HepG2 (cell line): ENCODE measurements at regions not wholly inside any gene's neighbourhood (a gene's known extent, or its start where the extent isn't known, plus 50 kb on each side); places are given as distances from the start of the nearest gene placed in this dataset.

Experiments used
- ATAC-seq: fragments of 200-7000 bp; cut with Tn5 transposase; 3 replicates; pipeline ENCODE4 v1.9.1; 2020; ENCODE audit warnings: mild to moderate bottlenecking, moderate library complexity
- BruUV-seq: library from RNA; stranded (reverse); fragments of 400-500 nt; replicated peaks from 2 replicates; lab custom pipeline; 2021; lab: Mats Ljungman, UMichigan
- CTCF ChIA-PET: fragments of 300-600 bp; formaldehyde crosslinking; extraction: SDS; loops from one replicate; lab custom pipeline; 2021; ENCODE audit warnings: low total read pairs, inconsistent platforms, low intra/inter-chr PET ratio; lab: Yijun Ruan, JAX
- POLR2A ChIA-PET: fragments of 350-600 bp; sonication (Branson Sonifier 250); formaldehyde crosslinking; loops from one replicate; lab custom pipeline; 2020; ENCODE audit warnings: antibody characterized with exemption, inconsistent platforms; lab: Yijun Ruan, JAX
- DNase-seq: peaks from one replicate; pipeline ENCODE4 v3.0.0-alpha.2; 2015; ENCODE audit warnings: low spot score
- FAIRE-seq: peaks from 3 replicates; lab custom pipeline; 2011; peaks lifted over from hg19 to GRCh38; lab: Jason Lieb, UNC
- H2AFZ ChIP-seq: one replicate; pipeline ENCODE4 v1.6.1; 2011; ENCODE audit warnings: low read length, inconsistent platforms
- H3K27ac ChIP-seq: fragments of 300-600 bp; 3 replicates; pipeline ENCODE4 v1.8.0; 2011; ENCODE audit warnings: mixed run types, mild to moderate bottlenecking, mixed read lengths, low read length, inconsistent platforms; ENCODE audit not compliant: insufficient read depth; ENCODE audit errors: extremely low read length
- H3K27me3 ChIP-seq, 2 experiments: fragments of 200-600 bp in 1 of 2; 2 replicates in 1 of 2; 3 replicates in 1 of 2; pipeline versions ENCODE4 v1.6.0 to v1.8.0; 2011; ENCODE audit warnings: low read length in 2 of 2, mild to moderate bottlenecking in 2 of 2, moderate library complexity in 2 of 2, inconsistent platforms in 1 of 2; ENCODE audit not compliant: insufficient read depth in 2 of 2, control insufficient read depth in 1 of 2
- H3K36me3 ChIP-seq, 2 experiments: fragments of 200-600 bp in 1 of 2; replicated peaks in 1 of 2; 2 replicates in 1 of 2; 3 replicates in 1 of 2; pipeline versions ENCODE4 v1.5.1 to v1.8.0; 2011; ENCODE audit warnings: low read length in 2 of 2, inconsistent platforms in 1 of 2; ENCODE audit not compliant: insufficient read depth in 2 of 2, control insufficient read depth in 1 of 2
- H3K4me1 ChIP-seq: 2 replicates; pipeline ENCODE4 v1.5.1; 2012; ENCODE audit warnings: low read length, inconsistent platforms; ENCODE audit not compliant: insufficient read depth
- H3K4me2 ChIP-seq: 2 replicates; pipeline ENCODE4 v1.6.0; 2011; ENCODE audit warnings: low read depth, low read length, inconsistent platforms
- H3K4me3 ChIP-seq, 3 experiments: fragments of 200-600 bp in 1 of 3; sonication (generic), shearing (Covaris generic) in 1 of 3; replicated peaks in 1 of 3; 2 replicates each; pipeline ENCODE4 v1.5.1; 2011 to 2016; ENCODE audit warnings: low read length in 3 of 3, inconsistent platforms in 2 of 3, low read depth in 2 of 3, mild to moderate bottlenecking in 2 of 3, control low read depth in 1 of 3, mixed read lengths in 1 of 3; ENCODE audit not compliant: insufficient read depth in 1 of 3
- H3K79me2 ChIP-seq: one replicate; pipeline ENCODE4 v1.6.1; 2011; ENCODE audit warnings: low read length, inconsistent platforms; ENCODE audit not compliant: insufficient read depth
- H3K9ac ChIP-seq: 2 replicates; pipeline ENCODE4 v1.6.0; 2011; ENCODE audit warnings: mild to moderate bottlenecking, low read depth, low read length, inconsistent platforms; ENCODE audit not compliant: insufficient read depth
- H3K9me3 ChIP-seq: 2 replicates; pipeline ENCODE4 v1.5.1; 2012; ENCODE audit warnings: mild to moderate bottlenecking, low read length
- H4K20me1 ChIP-seq: 2 replicates; pipeline ENCODE4 v1.6.0; 2011; ENCODE audit warnings: inconsistent platforms, mild to moderate bottlenecking, low read length, moderate library complexity; ENCODE audit not compliant: insufficient read depth
- ERF ChIP-seq: IDR thresholded peaks from 2 replicates; pipeline ENCODE4 v1.6.1; 2018; ENCODE audit warnings: missing biosample characterization, missing genetic modification reagents
- KDM5A ChIP-seq: fragments of 200-600 bp; sonication (generic); IDR thresholded peaks from 2 replicates; pipeline ENCODE4 v1.7.0; 2018; ENCODE audit warnings: antibody characterized with exemption, mild to moderate bottlenecking, low read length, borderline replicate concordance
- SALL1 ChIP-seq: sonication (generic); formaldehyde crosslinking; IDR thresholded peaks from 2 replicates; pipeline ENCODE4 v1.8.0; 2022; ENCODE audit warnings: mild to moderate bottlenecking, missing genetic modification reagents
- TEAD2 ChIP-seq: sonication (generic); formaldehyde crosslinking; IDR thresholded peaks from 2 replicates; pipeline ENCODE4 v1.9.0; 2021; ENCODE audit warnings: missing genetic modification reagents
- TOE1 ChIP-seq: sonication (generic); formaldehyde crosslinking; IDR thresholded peaks from 2 replicates; pipeline ENCODE4 v1.4.0; 2020; ENCODE audit warnings: mild to moderate bottlenecking, missing genetic modification reagents
- ZC3H13 ChIP-seq: sonication (generic); formaldehyde crosslinking; IDR thresholded peaks from 2 replicates; pipeline ENCODE4 v1.8.1; 2023; ENCODE audit warnings: mild to moderate bottlenecking, missing genetic modification reagents, moderate library complexity
- ZMYM2 ChIP-seq: sonication (generic); formaldehyde crosslinking; IDR thresholded peaks from 2 replicates; pipeline ENCODE4 v1.8.0; 2022; ENCODE audit warnings: mild to moderate bottlenecking, missing genetic modification reagents
- ZNF180 ChIP-seq: sonication (generic); formaldehyde crosslinking; IDR thresholded peaks from 2 replicates; pipeline ENCODE4 v1.4.0; 2020; ENCODE audit warnings: low read depth, missing genetic modification reagents, borderline replicate concordance
- ZNF672 ChIP-seq: sonication (generic); formaldehyde crosslinking; IDR thresholded peaks from 2 replicates; pipeline ENCODE4 v1.8.1; 2022; ENCODE audit warnings: missing genetic modification reagents
- ZNF773 ChIP-seq: sonication (generic); formaldehyde crosslinking; IDR thresholded peaks from 2 replicates; pipeline ENCODE4 v1.4.0; 2020; ENCODE audit warnings: missing genetic modification reagents, borderline replicate concordance
- ZNF790 ChIP-seq: sonication (generic); formaldehyde crosslinking; IDR thresholded peaks from 2 replicates; pipeline ENCODE4 v1.8.0; 2022; ENCODE audit warnings: missing genetic modification reagents, mild to moderate bottlenecking, borderline replicate concordance
- ZNF883 ChIP-seq: sonication (generic); formaldehyde crosslinking; IDR thresholded peaks from 2 replicates; pipeline ENCODE4 v1.5.1; 2020; ENCODE audit warnings: mild to moderate bottlenecking, missing genetic modification reagents; ENCODE audit errors: not compliant biosample characterization
- ZZZ3 ChIP-seq: sonication (generic); formaldehyde crosslinking; IDR thresholded peaks from 2 replicates; pipeline ENCODE4 v1.4.0; 2020; ENCODE audit warnings: missing genetic modification reagents, mild to moderate bottlenecking, borderline replicate concordance
- WGBS: methylation state at CpG from one replicate; pipeline ENCODE4 v1.1.6; 2017; ENCODE audit warnings: low lambda C conversion rate; 5-methylcytosine and 5-hydroxymethylcytosine counted together
- in situ Hi-C: cut with HindIII; loops from 2 replicates; pipeline ENCODE4 v1.10.0; 2017; ENCODE audit warnings: low pct_unique_long_range_greater_than_20kb; ENCODE audit not compliant: extremely low pct_ligation_motif_present
- intact Hi-C: fragments of 100-400 bp; cut with micrococcal nuclease; formaldehyde crosslinking; loops from one replicate; pipeline ENCODE4 v1.10.0; 2022; ENCODE audit not compliant: unreplicated experiment
- TF ChIP-seq, protein P1 (sequence below): sonication (generic); formaldehyde crosslinking; IDR thresholded peaks from 2 replicates; pipeline ENCODE4 v1.8.0; 2022; ENCODE audit warnings: mild to moderate bottlenecking, missing genetic modification reagents, moderate library complexity
- TF ChIP-seq, protein P2 (sequence below): sonication (generic); formaldehyde crosslinking; IDR thresholded peaks from 2 replicates; pipeline ENCODE4 v1.8.1; 2022; ENCODE audit warnings: mild to moderate bottlenecking, missing genetic modification reagents
- TF ChIP-seq, protein P3 (sequence below): sonication (generic); formaldehyde crosslinking; IDR thresholded peaks from 2 replicates; pipeline ENCODE4 v1.5.0; 2020; ENCODE audit warnings: mild to moderate bottlenecking, missing genetic modification reagents
- TF ChIP-seq, protein P4 (sequence below): sonication (generic); formaldehyde crosslinking; IDR thresholded peaks from 2 replicates; pipeline ENCODE4 v1.5.0; 2020; ENCODE audit warnings: missing genetic modification reagents

DNA sequence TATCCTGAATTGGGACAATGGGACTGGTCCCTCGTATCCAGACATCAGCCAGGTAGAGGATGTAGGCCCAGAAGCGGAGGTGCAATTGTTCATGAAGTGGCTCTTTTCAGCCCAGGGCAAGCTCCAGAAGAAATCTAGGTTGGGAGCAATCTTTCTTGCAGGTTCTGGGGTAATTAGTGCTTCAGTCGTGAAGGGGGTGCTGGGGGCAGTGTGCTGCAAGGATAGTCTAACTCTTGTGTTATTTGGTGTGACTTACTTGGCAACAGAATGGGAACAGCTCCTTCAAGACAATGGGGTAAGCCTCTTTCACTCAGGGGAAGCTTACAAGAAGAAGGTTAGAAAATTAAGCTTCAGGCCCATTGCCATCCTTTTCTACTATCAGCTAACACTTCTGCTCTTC lies 273.0 kb downstream of the DIPK2A start:
- DNase-seq, result no peak
- TF ChIP-seq SALL1 (CRISPR knock-in tag) (no peak), ZNF180 (CRISPR knock-in tag) (no peak), TOE1 (no peak), ZNF773 (CRISPR knock-in tag) (no peak), TEAD2 (CRISPR knock-in tag) (no peak), ZC3H13 (CRISPR knock-in tag) (no peak), ZZZ3 (no peak), ZNF790 (CRISPR knock-in tag) (no peak), ZMYM2 (CRISPR knock-in tag) (no peak), KDM5A (no peak), ZNF883 (CRISPR knock-in tag) (no peak), ZNF672 (no peak), ERF (no peak)
- TF ChIP-seq, protein P1, sequence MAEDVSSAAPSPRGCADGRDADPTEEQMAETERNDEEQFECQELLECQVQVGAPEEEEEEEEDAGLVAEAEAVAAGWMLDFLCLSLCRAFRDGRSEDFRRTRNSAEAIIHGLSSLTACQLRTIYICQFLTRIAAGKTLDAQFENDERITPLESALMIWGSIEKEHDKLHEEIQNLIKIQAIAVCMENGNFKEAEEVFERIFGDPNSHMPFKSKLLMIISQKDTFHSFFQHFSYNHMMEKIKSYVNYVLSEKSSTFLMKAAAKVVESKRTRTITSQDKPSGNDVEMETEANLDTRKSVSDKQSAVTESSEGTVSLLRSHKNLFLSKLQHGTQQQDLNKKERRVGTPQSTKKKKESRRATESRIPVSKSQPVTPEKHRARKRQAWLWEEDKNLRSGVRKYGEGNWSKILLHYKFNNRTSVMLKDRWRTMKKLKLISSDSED (CRISPR knock-in tag), result no peak
- TF ChIP-seq, protein P2, sequence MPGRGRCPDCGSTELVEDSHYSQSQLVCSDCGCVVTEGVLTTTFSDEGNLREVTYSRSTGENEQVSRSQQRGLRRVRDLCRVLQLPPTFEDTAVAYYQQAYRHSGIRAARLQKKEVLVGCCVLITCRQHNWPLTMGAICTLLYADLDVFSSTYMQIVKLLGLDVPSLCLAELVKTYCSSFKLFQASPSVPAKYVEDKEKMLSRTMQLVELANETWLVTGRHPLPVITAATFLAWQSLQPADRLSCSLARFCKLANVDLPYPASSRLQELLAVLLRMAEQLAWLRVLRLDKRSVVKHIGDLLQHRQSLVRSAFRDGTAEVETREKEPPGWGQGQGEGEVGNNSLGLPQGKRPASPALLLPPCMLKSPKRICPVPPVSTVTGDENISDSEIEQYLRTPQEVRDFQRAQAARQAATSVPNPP (CRISPR knock-in tag), result no peak
- TF ChIP-seq, protein P3, sequence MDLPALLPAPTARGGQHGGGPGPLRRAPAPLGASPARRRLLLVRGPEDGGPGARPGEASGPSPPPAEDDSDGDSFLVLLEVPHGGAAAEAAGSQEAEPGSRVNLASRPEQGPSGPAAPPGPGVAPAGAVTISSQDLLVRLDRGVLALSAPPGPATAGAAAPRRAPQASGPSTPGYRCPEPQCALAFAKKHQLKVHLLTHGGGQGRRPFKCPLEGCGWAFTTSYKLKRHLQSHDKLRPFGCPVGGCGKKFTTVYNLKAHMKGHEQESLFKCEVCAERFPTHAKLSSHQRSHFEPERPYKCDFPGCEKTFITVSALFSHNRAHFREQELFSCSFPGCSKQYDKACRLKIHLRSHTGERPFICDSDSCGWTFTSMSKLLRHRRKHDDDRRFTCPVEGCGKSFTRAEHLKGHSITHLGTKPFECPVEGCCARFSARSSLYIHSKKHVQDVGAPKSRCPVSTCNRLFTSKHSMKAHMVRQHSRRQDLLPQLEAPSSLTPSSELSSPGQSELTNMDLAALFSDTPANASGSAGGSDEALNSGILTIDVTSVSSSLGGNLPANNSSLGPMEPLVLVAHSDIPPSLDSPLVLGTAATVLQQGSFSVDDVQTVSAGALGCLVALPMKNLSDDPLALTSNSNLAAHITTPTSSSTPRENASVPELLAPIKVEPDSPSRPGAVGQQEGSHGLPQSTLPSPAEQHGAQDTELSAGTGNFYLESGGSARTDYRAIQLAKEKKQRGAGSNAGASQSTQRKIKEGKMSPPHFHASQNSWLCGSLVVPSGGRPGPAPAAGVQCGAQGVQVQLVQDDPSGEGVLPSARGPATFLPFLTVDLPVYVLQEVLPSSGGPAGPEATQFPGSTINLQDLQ (CRISPR knock-in tag), result no peak
- TF ChIP-seq, protein P4, sequence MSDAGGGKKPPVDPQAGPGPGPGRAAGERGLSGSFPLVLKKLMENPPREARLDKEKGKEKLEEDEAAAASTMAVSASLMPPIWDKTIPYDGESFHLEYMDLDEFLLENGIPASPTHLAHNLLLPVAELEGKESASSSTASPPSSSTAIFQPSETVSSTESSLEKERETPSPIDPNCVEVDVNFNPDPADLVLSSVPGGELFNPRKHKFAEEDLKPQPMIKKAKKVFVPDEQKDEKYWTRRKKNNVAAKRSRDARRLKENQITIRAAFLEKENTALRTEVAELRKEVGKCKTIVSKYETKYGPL (CRISPR knock-in tag), result no peak
- no peaks in the 10 kb centered on the region for H3K27me3 ChIP-seq
- no peaks in the 10 kb centered on the region for H3K36me3 ChIP-seq
- POLR2A ChIA-PET, result no interaction called here
- H2AFZ ChIP-seq, result no peak overlapping the region
- in situ Hi-C loops (no loop called here), intact Hi-C loops (no loop called here)
- no peaks in the 10 kb centered on the region for H3K9me3 ChIP-seq
- no peak overlapping the region for H3K9ac ChIP-seq
- H3K79me2 ChIP-seq, result no peaks in the 10 kb centered on the region
- H3K4me2 ChIP-seq, result no peak overlapping the region
- no TSS peak for BruUV-seq
- H3K4me3 ChIP-seq, result no peak overlapping the region
- CTCF ChIA-PET, result no interaction called here
- FAIRE-seq, result no peak
- H3K4me1 ChIP-seq, result no peaks in the 10 kb centered on the region
- WGBS, result 0% methylated on average over 2 of the region's 3 CpGs
- no peaks in the 10 kb centered on the region for H4K20me1 ChIP-seq
- no peak for ATAC-seq
- H3K27ac ChIP-seq, result no peak overlapping the region
